ENCODE measurements at regions not wholly inside any gene's neighbourhood (a gene's known extent, or its start where the extent isn't known, plus 50 kb on each side); places are given as distances from the start of the nearest gene placed in this dataset.

- DNase-seq, result no peak
These were observed 112.8 kb upstream of the ARHGAP20 start for GRCh38 chr11:110824912-110825620.

GRCh38 chr11:110818032-110818687 lies 105.9 kb upstream of the ARHGAP20 start:
- DNase-seq, result no peak

- DNase-seq, result no peak
These were observed 100.0 kb upstream of the ARHGAP20 start for GRCh38 chr11:110812086-110812733.

- no peak for DNase-seq
These were observed 97.4 kb upstream of the ARHGAP20 start for GRCh38 chr11:110809417-110810199.

GRCh38 chr11:110808248-110808647 lies 96.0 kb upstream of the ARHGAP20 start:
- no peak for DNase-seq

- no peak for DNase-seq
These were observed 95.6 kb upstream of the ARHGAP20 start for GRCh38 chr11:110807801-110808200.

GRCh38 chr11:110805756-110806155 lies 93.5 kb upstream of the ARHGAP20 start:
- DNase-seq, result no peak

- no peak for DNase-seq
These were observed 89.9 kb upstream of the ARHGAP20 start for GRCh38 chr11:110802162-110802561.

GRCh38 chr11:110801328-110801727 lies 89.1 kb upstream of the ARHGAP20 start:
- DNase-seq, result no peak

- DNase-seq, result no peak
These were observed 86.1 kb upstream of the ARHGAP20 start for GRCh38 chr11:110798201-110798900.

GRCh38 chr11:110797453-110797852 lies 85.2 kb upstream of the ARHGAP20 start:
- DNase-seq, result no peak

GRCh38 chr11:110795112-110795624 lies 82.9 kb upstream of the ARHGAP20 start:
- no peak for DNase-seq

GRCh38 chr11:110793556-110793955 lies 81.3 kb upstream of the ARHGAP20 start:
- no peak for DNase-seq

GRCh38 chr11:110791621-110792020 lies 79.4 kb upstream of the ARHGAP20 start:
- DNase-seq, result no peak

- no peak for DNase-seq
These were observed 75.4 kb upstream of the ARHGAP20 start for GRCh38 chr11:110787680-110788079.

GRCh38 chr11:110786226-110786902 lies 74.1 kb upstream of the ARHGAP20 start:
- DNase-seq, result no peak

GRCh38 chr11:110785398-110785797 lies 73.2 kb upstream of the ARHGAP20 start:
- DNase-seq, result no peak

GRCh38 chr11:110782616-110783015 lies 70.4 kb upstream of the ARHGAP20 start:
- no peak for DNase-seq

- no peak for DNase-seq
These were observed 66.9 kb upstream of the ARHGAP20 start for GRCh38 chr11:110779108-110779507.

- no peak for DNase-seq
These were observed 66.1 kb upstream of the ARHGAP20 start for GRCh38 chr11:110778343-110778742.

GRCh38 chr11:110777775-110778174 lies 65.5 kb upstream of the ARHGAP20 start:
- DNase-seq, result no peak

GRCh38 chr11:110776081-110776480 lies 63.8 kb upstream of the ARHGAP20 start:
- DNase-seq, result no peak

All from NCI-H524 (cell line).